Choroid plexus epithelial cell (primary cell): ENCODE measurements at regions not wholly inside any gene's neighbourhood (a gene's known extent, or its start where the extent isn't known, plus 50 kb on each side); places are given as distances from the start of the nearest gene placed in this dataset.
"Not testable (repeated sequence)": the region's sequence is repeated elsewhere in the genome, so short reads cannot be mapped to it uniquely, and the experiment has no call there.

Experiments
- DNase-seq: peaks from one replicate; pipeline ENCODE4 v3.0.0-alpha.2; 2010; ENCODE audit warnings: low read depth
- H3K4me3 ChIP-seq: 2 replicates; pipeline ENCODE4 v1.5.1; 2011; ENCODE audit warnings: low read depth, mild to moderate bottlenecking, control low read depth, low read length, moderate library complexity
- CTCF ChIP-seq: conservative IDR thresholded peaks from 2 replicates; pipeline ENCODE4 v1.5.1; 2011; ENCODE audit warnings: low read depth, mild to moderate bottlenecking, control low read depth, inconsistent platforms, low read length, moderate library complexity

- no peak for DNase-seq
- H3K4me3 ChIP-seq, result no peak overlapping the region
- no peak for TF ChIP-seq CTCF
Measured at GRCh38 chr5:96199713-96200183, 233.3 kb downstream of the PCSK1 start.

GRCh38 chr5:96198356-96199058 lies 234.5 kb downstream of the PCSK1 start:
- H3K4me3 ChIP-seq, result no peak overlapping the region
- DNase-seq, result peak; percentile 61
- no peak for TF ChIP-seq CTCF

GRCh38 chr5:96197767-96198166 lies 235.3 kb downstream of the PCSK1 start:
- H3K4me3 ChIP-seq, DNase-seq: not testable (repeated sequence)

GRCh38 chr5:96197347-96197746 lies 235.7 kb upstream of the ELL2 start:
- no peak for DNase-seq
- H3K4me3 ChIP-seq, result no peak overlapping the region
- TF ChIP-seq CTCF, result no peak

- no peak for TF ChIP-seq CTCF
- no peak overlapping the region for H3K4me3 ChIP-seq
- peak; percentile 38 for DNase-seq
Measured at GRCh38 chr5:96196890-96197289, 235.2 kb upstream of the ELL2 start.

GRCh38 chr5:96196407-96196806 lies 234.8 kb upstream of the ELL2 start:
- no peak for TF ChIP-seq CTCF
- no peak overlapping the region for H3K4me3 ChIP-seq
- DNase-seq, result no peak

- TF ChIP-seq CTCF, result no peak
- no peak for DNase-seq
- H3K4me3 ChIP-seq, result no peak overlapping the region
Measured at GRCh38 chr5:96195123-96195522, 233.5 kb upstream of the ELL2 start.
